ENCODE measurements at regions not wholly inside any gene's neighbourhood (a gene's known extent, or its start where the extent isn't known, plus 50 kb on each side); places are given as distances from the start of the nearest gene placed in this dataset.

GRCh38 chr16:86245351-86245750 lies 265.0 kb upstream of the FOXF1 start:
- Histone ChIP-seq H3K4me1 (ENCODE audit: low read length) (no peaks in the 10 kb centered on the region), H3K4me3 (ENCODE audit: low read length) (no peak overlapping the region), H3K9me2 (replicated peaks; ENCODE audit: insufficient read depth, low read length) (no peaks in the 10 kb centered on the region), H2AFZ (ENCODE audit: low read length) (no peak overlapping the region), H3F3A (ENCODE audit: insufficient read depth, low read length) (no peaks in the 10 kb centered on the region), H3K79me2 (ENCODE audit: low read length) (no peaks in the 10 kb centered on the region), H3K9ac (ENCODE audit: low read length) (no peak overlapping the region), H3K9me3 (replicated peaks; ENCODE audit: insufficient read depth, low read length) (no peaks in the 10 kb centered on the region), H3K27ac (ENCODE audit: low read length) (no peak overlapping the region), H4K20me1 (ENCODE audit: insufficient read depth, low read length) (no peaks in the 10 kb centered on the region), H3K4me2 (ENCODE audit: low read depth, low read length) (no peak overlapping the region), H3K27me3 (replicated peaks; ENCODE audit: insufficient read depth, low read length) (peaks cover 18% of the 10 kb centered on the region), H3K36me3 (replicated peaks; ENCODE audit: insufficient read depth, low read length) (no peaks in the 10 kb centered on the region)
- no peak for DNase-seq
- TF ChIP-seq EZH2phosphoT487 (IDR thresholded peaks at IDR 0.05; ENCODE audit: low read length) (no peak), CTCF (IDR thresholded peaks at IDR 0.05; ENCODE audit: low read length) (no peak), EZH2 (optimal IDR thresholded peaks at IDR 0.05; ENCODE audit: low read depth, low read length) (no peak)

GRCh38 chr16:86245895-86246294 lies 264.4 kb upstream of the FOXF1 start:
- no peaks in the 10 kb centered on the region for H3K9me2 ChIP-seq (replicated peaks; ENCODE audit: insufficient read depth, low read length)
- no peaks in the 10 kb centered on the region for H3K9me3 ChIP-seq (replicated peaks; ENCODE audit: insufficient read depth, low read length)
- H3K4me3 ChIP-seq (ENCODE audit: low read length) = no peak overlapping the region
- no peak overlapping the region for H3K27ac ChIP-seq (ENCODE audit: low read length)
- H3K9ac ChIP-seq (ENCODE audit: low read length) = no peak overlapping the region
- no peaks in the 10 kb centered on the region for H3K36me3 ChIP-seq (replicated peaks; ENCODE audit: insufficient read depth, low read length)
- no peaks in the 10 kb centered on the region for H4K20me1 ChIP-seq (ENCODE audit: insufficient read depth, low read length)
- no peaks in the 10 kb centered on the region for H3K4me1 ChIP-seq (ENCODE audit: low read length)
- no peaks in the 10 kb centered on the region for H3F3A ChIP-seq (ENCODE audit: insufficient read depth, low read length)
- no peak overlapping the region for H2AFZ ChIP-seq (ENCODE audit: low read length)
- H3K79me2 ChIP-seq (ENCODE audit: low read length) = no peaks in the 10 kb centered on the region
- TF ChIP-seq CTCF (IDR thresholded peaks at IDR 0.05; ENCODE audit: low read length) (no peak), EZH2 (optimal IDR thresholded peaks at IDR 0.05; ENCODE audit: low read depth, low read length) (no peak), EZH2phosphoT487 (IDR thresholded peaks at IDR 0.05; ENCODE audit: low read length) (no peak)
- H3K27me3 ChIP-seq (replicated peaks; ENCODE audit: insufficient read depth, low read length) = peaks cover 12% of the 10 kb centered on the region
- DNase-seq = no peak
- no peak overlapping the region for H3K4me2 ChIP-seq (ENCODE audit: low read depth, low read length)

- H3K9me3 ChIP-seq (replicated peaks; ENCODE audit: insufficient read depth, low read length) = no peaks in the 10 kb centered on the region
- no peak overlapping the region for H3K9ac ChIP-seq (ENCODE audit: low read length)
- no peak overlapping the region for H3K4me3 ChIP-seq (ENCODE audit: low read length)
- H3K79me2 ChIP-seq (ENCODE audit: low read length) = no peaks in the 10 kb centered on the region
- H3F3A ChIP-seq (ENCODE audit: insufficient read depth, low read length) = no peaks in the 10 kb centered on the region
- no peaks in the 10 kb centered on the region for H4K20me1 ChIP-seq (ENCODE audit: insufficient read depth, low read length)
- no peaks in the 10 kb centered on the region for H3K9me2 ChIP-seq (replicated peaks; ENCODE audit: insufficient read depth, low read length)
- H3K4me1 ChIP-seq (ENCODE audit: low read length) = no peaks in the 10 kb centered on the region
- H3K36me3 ChIP-seq (replicated peaks; ENCODE audit: insufficient read depth, low read length) = no peaks in the 10 kb centered on the region
- no peak overlapping the region for H2AFZ ChIP-seq (ENCODE audit: low read length)
- H3K27me3 ChIP-seq (replicated peaks; ENCODE audit: insufficient read depth, low read length) = peaks cover 8% of the 10 kb centered on the region
- TF ChIP-seq EZH2phosphoT487 (IDR thresholded peaks at IDR 0.05; ENCODE audit: low read length) (no peak), EZH2 (optimal IDR thresholded peaks at IDR 0.05; ENCODE audit: low read depth, low read length) (no peak), CTCF (IDR thresholded peaks at IDR 0.05; ENCODE audit: low read length) (no peak)
- H3K27ac ChIP-seq (ENCODE audit: low read length) = no peak overlapping the region
- DNase-seq = no peak
- no peak overlapping the region for H3K4me2 ChIP-seq (ENCODE audit: low read depth, low read length)
Observed at GRCh38 chr16:86248310-86248905, 261.9 kb upstream of the FOXF1 start.
